Kidney (tissue), 13 donors: ENCODE measurements at regions not wholly inside any gene's neighbourhood (a gene's known extent, or its start where the extent isn't known, plus 50 kb on each side); places are given as distances from the start of the nearest gene placed in this dataset.

Experiments
- DNase-seq, 5 donors: peaks; one replicate each; pipeline ENCODE4 v3.0.0-alpha.2; 2013 to 2020
- FAIRE-seq: peaks from 2 replicates; lab custom pipeline; 2012; peaks lifted over from hg19 to GRCh38; lab: Jason Lieb, UNC
- H3K27ac ChIP-seq, 2 donors: one replicate each; pipeline ENCODE4 v1.7.0; 2013; ENCODE audit warnings: low read depth in 2 of 2, low read length in 2 of 2, inconsistent platforms in 1 of 2
- H3K27me3 ChIP-seq: one replicate; pipeline ENCODE4 v1.7.1; 2013; ENCODE audit warnings: low read length, inconsistent platforms; ENCODE audit not compliant: control insufficient read depth, insufficient read depth
- H3K36me3 ChIP-seq, 3 donors: one replicate each; pipeline versions ENCODE4 v1.7.0 to v1.7.1; 2013; ENCODE audit warnings: low read length in 3 of 3, control low read depth in 1 of 3, inconsistent platforms in 1 of 3; ENCODE audit not compliant: insufficient read depth in 3 of 3, control insufficient read depth in 2 of 3
- H3K4me1 ChIP-seq, 3 donors: one replicate each; pipeline versions ENCODE4 v1.7.0 to v1.7.1; 2013; ENCODE audit warnings: low read length in 3 of 3, inconsistent platforms in 1 of 3, low read depth in 1 of 3; ENCODE audit not compliant: control insufficient read depth in 2 of 3, insufficient read depth in 2 of 3
- H3K4me3 ChIP-seq, 3 donors: one replicate each; pipeline versions ENCODE4 v1.7.0 to v1.8.1; 2013; ENCODE audit warnings: low read length in 3 of 3, control low read depth in 1 of 3, inconsistent platforms in 1 of 3
- H3K9ac ChIP-seq, 3 donors: one replicate each; pipeline versions ENCODE4 v1.7.0 to v1.7.1; 2013; ENCODE audit warnings: low read length in 3 of 3, control low read depth in 1 of 3, inconsistent platforms in 1 of 3
- H3K9me3 ChIP-seq, 3 donors: one replicate each; pipeline versions ENCODE4 v1.7.0 to v1.7.1; 2013; ENCODE audit warnings: low read length in 3 of 3, control low read depth in 1 of 3, inconsistent platforms in 1 of 3; ENCODE audit not compliant: control insufficient read depth in 2 of 3, insufficient read depth in 1 of 3
- CTCF ChIP-seq: IDR thresholded peaks from 3 replicates; pipeline ENCODE4 v1.5.1; 2012; ENCODE audit warnings: mild to moderate bottlenecking, moderate library complexity, borderline replicate concordance; ENCODE audit not compliant: insufficient read depth; ENCODE audit errors: extremely low read depth
- intact Hi-C: fragments of 100-400 bp; cut with DNase I; formaldehyde crosslinking; loops from one replicate; pipeline ENCODE4 v1.11.1; 2022
- donor health status: control.
- donor health status: control.
- donor health status: control.
- donor health status: control.
- donor health status: control.
- donor health status: DM: yes; HTN: yes; CAD: no.
- donor health status: Normal renal cell carcinoma (clear cell type).

DNA sequence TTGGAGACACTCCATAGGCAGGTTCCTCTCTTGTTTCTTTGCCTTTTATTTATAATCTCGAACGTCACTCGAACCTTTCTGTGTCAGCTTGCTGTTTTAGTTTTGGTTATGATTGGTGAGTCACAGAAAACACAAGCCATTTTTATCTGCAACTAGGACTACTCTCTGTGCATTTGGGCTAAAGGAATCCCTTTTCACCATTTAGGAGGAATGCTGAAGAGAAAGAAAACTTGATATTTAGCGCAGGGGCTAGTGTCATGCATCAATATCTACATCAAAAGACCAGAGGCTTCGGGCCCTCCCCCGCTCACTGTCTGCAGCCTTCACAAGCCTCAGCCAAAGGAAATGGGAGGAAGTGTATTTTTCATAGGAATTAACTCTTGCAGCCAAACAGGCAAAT, 507.8 kb upstream of the CITED2 start:
- Histone ChIP-seq H3K4me3 (no peak overlapping the region), H3K27ac (peak overlapping the region in 1 of 2 donors; percentile 67), H3K9ac (no peak overlapping the region), H3K27me3 (no peaks in the 10 kb centered on the region), H3K9me3 (no peaks in the 10 kb centered on the region), H3K4me1 (peaks cover 0 to 20% (median 15%) of the 10 kb centered on the region in 3 donors), H3K36me3 (no peaks in the 10 kb centered on the region)
- FAIRE-seq (no peak), DNase-seq (peak in 4 of 5 donors; percentile 51 to 79 (median 70))
- TF ChIP-seq CTCF: no peak
- intact Hi-C loops: no loop called here

DNA sequence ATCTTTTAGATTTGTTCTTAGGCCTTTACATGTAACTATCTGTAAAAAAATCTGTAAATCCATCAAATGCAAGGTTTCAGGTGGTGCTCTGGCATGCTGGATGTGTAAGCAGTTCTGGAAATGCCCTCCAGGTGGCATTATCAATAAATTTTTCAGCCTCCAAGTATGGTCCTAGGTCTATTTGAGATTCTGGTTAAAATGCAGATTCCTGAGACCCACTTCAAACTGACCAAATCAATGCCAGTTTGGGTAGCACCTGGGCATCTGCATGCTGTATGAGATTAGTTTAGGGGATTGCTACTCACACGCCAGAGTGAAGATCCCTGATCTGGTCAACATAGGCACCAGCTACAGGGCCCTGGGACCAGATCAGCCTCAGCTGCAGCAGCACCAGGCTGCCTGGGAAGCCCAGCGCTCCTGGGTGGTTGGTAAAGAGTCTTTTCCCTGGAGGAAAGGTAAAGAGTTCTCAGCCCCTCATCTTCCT, 507.3 kb upstream of the CITED2 start:
- DNase-seq (peak in 4 of 5 donors; percentile 46 to 66 (median 58)), FAIRE-seq (no peak)
- Histone ChIP-seq H3K9ac (no peak overlapping the region), H3K4me1 (peaks cover 0 to 20% (median 15%) of the 10 kb centered on the region in 3 donors), H3K9me3 (no peaks in the 10 kb centered on the region), H3K4me3 (no peak overlapping the region), H3K27ac (peak overlapping the region in 1 of 2 donors; percentile 67), H3K36me3 (no peaks in the 10 kb centered on the region), H3K27me3 (no peaks in the 10 kb centered on the region)
- intact Hi-C loops: no loop called here
- peak; percentile 58 for TF ChIP-seq CTCF

DNA sequence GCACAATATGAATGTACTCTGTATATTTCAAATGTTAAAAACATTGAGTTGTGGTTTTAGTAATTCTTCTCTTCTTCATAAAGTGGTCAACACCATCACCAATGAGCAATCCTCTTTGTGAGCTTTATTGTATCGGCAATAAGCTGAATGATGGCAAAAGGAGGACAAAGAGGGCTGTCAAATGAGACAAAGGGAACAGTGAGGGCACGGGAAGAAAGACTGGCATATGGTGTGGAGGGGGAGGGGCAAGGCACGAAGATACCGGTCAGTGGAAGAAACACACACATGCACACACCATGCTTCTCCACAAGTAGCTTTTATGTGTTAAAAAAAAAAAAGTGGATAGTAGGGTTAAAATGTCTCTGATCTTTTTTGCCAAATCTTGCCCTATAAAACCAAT, 506.8 kb upstream of the CITED2 start:
- no peak for TF ChIP-seq CTCF
- no peaks in the 10 kb centered on the region for H3K27me3 ChIP-seq
- H3K27ac ChIP-seq: no peak overlapping the region
- H3K36me3 ChIP-seq: no peaks in the 10 kb centered on the region
- H3K4me1 ChIP-seq: peaks cover 0 to 20% (median 15%) of the 10 kb centered on the region in 3 donors
- H3K9me3 ChIP-seq: no peaks in the 10 kb centered on the region
- intact Hi-C loops: no loop called here
- FAIRE-seq (no peak), DNase-seq (no peak)
- no peak overlapping the region for H3K4me3 ChIP-seq
- no peak overlapping the region for H3K9ac ChIP-seq
